ENCODE measurements at regions not wholly inside any gene's neighbourhood (a gene's known extent, or its start where the extent isn't known, plus 50 kb on each side); places are given as distances from the start of the nearest gene placed in this dataset.
A peak's percentile ranks its signal among the peaks of the same experiment; 100 is the strongest.

DNA sequence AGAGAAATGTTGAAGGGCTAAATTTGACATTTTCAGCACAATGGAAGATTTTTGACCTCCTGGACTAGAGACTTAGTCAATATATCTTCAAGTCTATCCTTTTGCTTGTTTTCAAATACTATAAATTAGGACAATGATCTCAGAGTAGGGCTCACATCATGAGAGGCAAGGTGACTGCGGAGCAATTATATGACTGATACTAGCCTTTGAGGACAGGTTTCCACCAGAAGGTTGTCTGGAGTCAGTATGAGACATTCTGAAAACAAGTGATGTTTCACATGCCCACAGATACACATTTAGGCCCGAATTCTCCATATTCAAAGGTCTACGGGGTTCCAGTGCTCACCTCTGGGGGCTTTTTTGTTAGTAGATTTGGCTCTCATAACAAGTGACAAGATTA is 142.3 kb upstream of the SAMSN1 start:
- Histone ChIP-seq H3K4me2 (ENCODE audit: low read depth, low read length, poor library complexity, severe bottlenecking) (no peak overlapping the region), H3K27me3 (ENCODE audit: insufficient read depth, low read length, poor library complexity, severe bottlenecking) (no peaks in the 10 kb centered on the region), H3K9ac (ENCODE audit: low read depth, low read length, poor library complexity, severe bottlenecking) (no peak overlapping the region), H3K4me3 (ENCODE audit: low read length, poor library complexity, severe bottlenecking) (no peak overlapping the region), H3K9me3 (ENCODE audit: insufficient read depth, low read depth, low read length) (no peaks in the 10 kb centered on the region), H3F3A (ENCODE audit: low read depth) (no peaks in the 10 kb centered on the region), H3K79me2 (ENCODE audit: insufficient read depth, low read length) (no peaks in the 10 kb centered on the region), H3K9me2 (replicated peaks; ENCODE audit: low read depth, low read length) (no peaks in the 10 kb centered on the region), H2AFZ (ENCODE audit: low read length) (no peak overlapping the region), H3K4me1 (ENCODE audit: insufficient read depth, low read length, poor library complexity, severe bottlenecking) (peaks cover 55% of the 10 kb centered on the region), H3K36me3 (ENCODE audit: insufficient read depth, low read length) (no peaks in the 10 kb centered on the region), H4K20me1 (ENCODE audit: insufficient read depth, low read length, poor library complexity, severe bottlenecking) (no peaks in the 10 kb centered on the region)
- TF ChIP-seq EZH2phosphoT487 (IDR thresholded peaks at IDR 0.05; ENCODE audit: borderline replicate concordance): no peak
- TF ChIP-seq, protein P1, sequence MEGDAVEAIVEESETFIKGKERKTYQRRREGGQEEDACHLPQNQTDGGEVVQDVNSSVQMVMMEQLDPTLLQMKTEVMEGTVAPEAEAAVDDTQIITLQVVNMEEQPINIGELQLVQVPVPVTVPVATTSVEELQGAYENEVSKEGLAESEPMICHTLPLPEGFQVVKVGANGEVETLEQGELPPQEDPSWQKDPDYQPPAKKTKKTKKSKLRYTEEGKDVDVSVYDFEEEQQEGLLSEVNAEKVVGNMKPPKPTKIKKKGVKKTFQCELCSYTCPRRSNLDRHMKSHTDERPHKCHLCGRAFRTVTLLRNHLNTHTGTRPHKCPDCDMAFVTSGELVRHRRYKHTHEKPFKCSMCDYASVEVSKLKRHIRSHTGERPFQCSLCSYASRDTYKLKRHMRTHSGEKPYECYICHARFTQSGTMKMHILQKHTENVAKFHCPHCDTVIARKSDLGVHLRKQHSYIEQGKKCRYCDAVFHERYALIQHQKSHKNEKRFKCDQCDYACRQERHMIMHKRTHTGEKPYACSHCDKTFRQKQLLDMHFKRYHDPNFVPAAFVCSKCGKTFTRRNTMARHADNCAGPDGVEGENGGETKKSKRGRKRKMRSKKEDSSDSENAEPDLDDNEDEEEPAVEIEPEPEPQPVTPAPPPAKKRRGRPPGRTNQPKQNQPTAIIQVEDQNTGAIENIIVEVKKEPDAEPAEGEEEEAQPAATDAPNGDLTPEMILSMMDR (conservative IDR thresholded peaks at IDR 0.05; ENCODE audit: low read length): no peak

- Histone ChIP-seq H2AFZ (ENCODE audit: low read length) (peak overlapping the region; percentile 68), H3K79me2 (ENCODE audit: insufficient read depth, low read length) (no peaks in the 10 kb centered on the region), H3K9me2 (replicated peaks; ENCODE audit: low read depth, low read length) (no peaks in the 10 kb centered on the region), H3K9me3 (ENCODE audit: insufficient read depth, low read depth, low read length) (no peaks in the 10 kb centered on the region), H3K36me3 (ENCODE audit: insufficient read depth, low read length) (no peaks in the 10 kb centered on the region), H3F3A (ENCODE audit: low read depth) (no peaks in the 10 kb centered on the region), H4K20me1 (ENCODE audit: insufficient read depth, low read length, poor library complexity, severe bottlenecking) (no peaks in the 10 kb centered on the region), H3K9ac (ENCODE audit: low read depth, low read length, poor library complexity, severe bottlenecking) (no peak overlapping the region), H3K27me3 (ENCODE audit: insufficient read depth, low read length, poor library complexity, severe bottlenecking) (no peaks in the 10 kb centered on the region), H3K4me2 (ENCODE audit: low read depth, low read length, poor library complexity, severe bottlenecking) (no peak overlapping the region), H3K4me3 (ENCODE audit: low read length, poor library complexity, severe bottlenecking) (no peak overlapping the region), H3K4me1 (ENCODE audit: insufficient read depth, low read length, poor library complexity, severe bottlenecking) (peaks cover 62% of the 10 kb centered on the region)
- no peak for TF ChIP-seq EZH2phosphoT487 (IDR thresholded peaks at IDR 0.05; ENCODE audit: borderline replicate concordance)
- TF ChIP-seq, protein P1 (conservative IDR thresholded peaks at IDR 0.05; ENCODE audit: low read length): no peak
Measured at GRCh38 chr21:14687268-14687625, 141.1 kb upstream of the SAMSN1 start.

GRCh38 chr21:14686466-14687267 is 140.6 kb upstream of the SAMSN1 start:
- Histone ChIP-seq H3K9ac (ENCODE audit: low read depth, low read length, poor library complexity, severe bottlenecking) (no peak overlapping the region), H3K9me2 (replicated peaks; ENCODE audit: low read depth, low read length) (no peaks in the 10 kb centered on the region), H4K20me1 (ENCODE audit: insufficient read depth, low read length, poor library complexity, severe bottlenecking) (no peaks in the 10 kb centered on the region), H3F3A (ENCODE audit: low read depth) (no peaks in the 10 kb centered on the region), H3K27me3 (ENCODE audit: insufficient read depth, low read length, poor library complexity, severe bottlenecking) (no peaks in the 10 kb centered on the region), H3K4me2 (ENCODE audit: low read depth, low read length, poor library complexity, severe bottlenecking) (peak overlapping the region; percentile 29), H3K9me3 (ENCODE audit: insufficient read depth, low read depth, low read length) (no peaks in the 10 kb centered on the region), H3K4me1 (ENCODE audit: insufficient read depth, low read length, poor library complexity, severe bottlenecking) (peaks cover 56% of the 10 kb centered on the region), H3K4me3 (ENCODE audit: low read length, poor library complexity, severe bottlenecking) (no peak overlapping the region), H2AFZ (ENCODE audit: low read length) (peak overlapping the region; percentile 68), H3K79me2 (ENCODE audit: insufficient read depth, low read length) (no peaks in the 10 kb centered on the region), H3K36me3 (ENCODE audit: insufficient read depth, low read length) (no peaks in the 10 kb centered on the region)
- TF ChIP-seq, protein P1 (conservative IDR thresholded peaks at IDR 0.05; ENCODE audit: low read length): no peak
- TF ChIP-seq EZH2phosphoT487 (IDR thresholded peaks at IDR 0.05; ENCODE audit: borderline replicate concordance): no peak

All from Loucy (cell line).